ENCODE measurements at regions not wholly inside any gene's neighbourhood (a gene's known extent, or its start where the extent isn't known, plus 50 kb on each side); places are given as distances from the start of the nearest gene placed in this dataset.

GRCh38 chr6:9554323-9554722 is 860.6 kb downstream of the TFAP2A start (continued):
- no peak for TF ChIP-seq JUN (CRISPR knock-in tag; IDR thresholded peaks at IDR 0.05)
- no peak for TF ChIP-seq FOXA1 (IDR thresholded peaks at IDR 0.05)
- TF ChIP-seq FOXA1 (CRISPR knock-in tag; IDR thresholded peaks at IDR 0.05): no peak

- BruUV-seq (replicated peaks): no TSS peak
- TF ChIP-seq ZNF513 (CRISPR knock-in tag; conservative IDR thresholded peaks at IDR 0.05) (no peak), CEBPZ (IDR thresholded peaks at IDR 0.05; ENCODE audit: low read length) (no peak)
Observed at GRCh38 chr6:9553002-9553401, 861.9 kb downstream of the TFAP2A start.

More at GRCh38 chr6:9553002-9553401, 861.9 kb downstream of the TFAP2A start:
- POLR2A ChIA-PET: no interaction called here
- in situ Hi-C loops (cut with HindIII; ENCODE audit: extremely low pct_ligation_motif_present, low pct_unique_long_range_greater_than_20kb): no loop called here
- Histone ChIP-seq H3K4me1 (ENCODE audit: insufficient read depth, low read length) (no peaks in the 10 kb centered on the region), H3K9ac (ENCODE audit: insufficient read depth, low read depth, low read length) (no peak overlapping the region), H3K9me3 (ENCODE audit: low read length) (peaks cover 69% of the 10 kb centered on the region), H3K36me3 (replicated peaks in 1 of 2; ENCODE audit: control insufficient read depth in 1 of 2, insufficient read depth in 2 of 2, low read length in 2 of 2) (no peaks in the 10 kb centered on the region), H3K27ac (ENCODE audit: extremely low read length, insufficient read depth, low read length) (no peak overlapping the region), H3K27me3 (ENCODE audit: control insufficient read depth in 1 of 2, insufficient read depth in 2 of 2, low read length in 2 of 2) (no peaks in the 10 kb centered on the region), H3K4me2 (ENCODE audit: low read depth, low read length) (no peak overlapping the region), H3K79me2 (ENCODE audit: insufficient read depth, low read length) (no peaks in the 10 kb centered on the region), H3K4me3 (replicated peaks in 1 of 3; ENCODE audit: insufficient read depth in 1 of 3, low read depth in 2 of 3, low read length in 3 of 3) (no peak overlapping the region), H4K20me1 (ENCODE audit: insufficient read depth, low read length) (no peaks in the 10 kb centered on the region), H2AFZ (ENCODE audit: low read length) (no peak overlapping the region)
- ATAC-seq (no peak), DNase-seq (ENCODE audit: low spot score) (no peak), FAIRE-seq (no peak)
- 61% methylated on average over 1 of the region's 1 CpG for WGBS (ENCODE audit: low lambda C conversion rate)
- CTCF ChIA-PET (ENCODE audit: low intra/inter-chr PET ratio, low total read pairs): no interaction called here
- intact Hi-C loops (cut with micrococcal nuclease; ENCODE audit: unreplicated experiment): no loop called here

Data from HepG2 (cell line).